ENCODE measurements at regions not wholly inside any gene's neighbourhood (a gene's known extent, or its start where the extent isn't known, plus 50 kb on each side); places are given as distances from the start of the nearest gene placed in this dataset.

DNA sequence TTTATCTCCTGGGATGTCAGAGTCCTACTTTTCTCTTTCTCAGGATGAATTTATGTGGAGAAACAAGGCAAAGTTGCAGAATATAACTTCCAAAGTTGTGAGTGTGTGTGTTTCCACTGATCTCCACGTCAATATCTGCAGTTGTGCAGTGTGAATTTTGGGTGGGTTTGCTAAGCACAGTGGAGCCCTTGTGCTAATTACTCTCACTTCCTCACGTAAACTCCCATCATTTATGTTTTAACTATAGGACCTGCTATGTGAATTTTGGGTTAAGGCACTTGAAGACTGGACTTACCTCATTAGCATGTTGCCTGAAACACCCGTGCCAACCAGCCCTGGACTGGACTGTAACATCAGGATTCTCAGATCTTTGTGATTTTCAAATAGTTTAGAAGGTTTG is 51.9 kb upstream of the NPVF start:
- TF ChIP-seq, protein P1, sequence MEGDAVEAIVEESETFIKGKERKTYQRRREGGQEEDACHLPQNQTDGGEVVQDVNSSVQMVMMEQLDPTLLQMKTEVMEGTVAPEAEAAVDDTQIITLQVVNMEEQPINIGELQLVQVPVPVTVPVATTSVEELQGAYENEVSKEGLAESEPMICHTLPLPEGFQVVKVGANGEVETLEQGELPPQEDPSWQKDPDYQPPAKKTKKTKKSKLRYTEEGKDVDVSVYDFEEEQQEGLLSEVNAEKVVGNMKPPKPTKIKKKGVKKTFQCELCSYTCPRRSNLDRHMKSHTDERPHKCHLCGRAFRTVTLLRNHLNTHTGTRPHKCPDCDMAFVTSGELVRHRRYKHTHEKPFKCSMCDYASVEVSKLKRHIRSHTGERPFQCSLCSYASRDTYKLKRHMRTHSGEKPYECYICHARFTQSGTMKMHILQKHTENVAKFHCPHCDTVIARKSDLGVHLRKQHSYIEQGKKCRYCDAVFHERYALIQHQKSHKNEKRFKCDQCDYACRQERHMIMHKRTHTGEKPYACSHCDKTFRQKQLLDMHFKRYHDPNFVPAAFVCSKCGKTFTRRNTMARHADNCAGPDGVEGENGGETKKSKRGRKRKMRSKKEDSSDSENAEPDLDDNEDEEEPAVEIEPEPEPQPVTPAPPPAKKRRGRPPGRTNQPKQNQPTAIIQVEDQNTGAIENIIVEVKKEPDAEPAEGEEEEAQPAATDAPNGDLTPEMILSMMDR (IDR thresholded peaks at IDR 0.05): no peak
- TF ChIP-seq POLR2A (IDR thresholded peaks at IDR 0.05): no peak
